ENCODE measurements at regions not wholly inside any gene's neighbourhood (a gene's known extent, or its start where the extent isn't known, plus 50 kb on each side); places are given as distances from the start of the nearest gene placed in this dataset.
"Not testable (repeated sequence)": the region's sequence is repeated elsewhere in the genome, so short reads cannot be mapped to it uniquely, and the experiment has no call there.

- no peak for DNase-seq
Measured at GRCh38 chr13:33340631-33341030, 55.1 kb upstream of the STARD13 start.

GRCh38 chr13:33341861-33342452 is 56.4 kb upstream of the STARD13 start:
- DNase-seq: no peak

GRCh38 chr13:33345842-33346241 is 60.3 kb upstream of the STARD13 start:
- DNase-seq: no peak

GRCh38 chr13:33347861-33348260 is 62.3 kb upstream of the STARD13 start:
- no peak for DNase-seq

GRCh38 chr13:33348366-33348765 is 62.8 kb upstream of the STARD13 start:
- no peak for DNase-seq

GRCh38 chr13:33349288-33349985 is 63.9 kb upstream of the STARD13 start:
- no peak for DNase-seq

- no peak for DNase-seq
Measured at GRCh38 chr13:33349986-33350826, 64.7 kb upstream of the STARD13 start.

- DNase-seq: no peak
Measured at GRCh38 chr13:33351319-33351718, 65.8 kb upstream of the STARD13 start.

GRCh38 chr13:33352041-33352440 is 66.5 kb upstream of the STARD13 start:
- DNase-seq: no peak

- no peak for DNase-seq
Measured at GRCh38 chr13:33352526-33352925, 67.0 kb upstream of the STARD13 start.

GRCh38 chr13:33353210-33353609 is 67.7 kb upstream of the STARD13 start:
- DNase-seq: peak; percentile 11

GRCh38 chr13:33353646-33354045 is 68.1 kb upstream of the STARD13 start:
- DNase-seq: no peak

- no peak for DNase-seq
Measured at GRCh38 chr13:33355201-33355895, 69.8 kb upstream of the STARD13 start.

- not testable (repeated sequence) for DNase-seq
Measured at GRCh38 chr13:33358076-33358475, 72.5 kb upstream of the STARD13 start.

- DNase-seq: peak; percentile 3
Measured at GRCh38 chr13:33362986-33363727, 77.6 kb upstream of the STARD13 start.

GRCh38 chr13:33364192-33364591 is 78.6 kb upstream of the STARD13 start:
- DNase-seq: no peak

- no peak for DNase-seq
Measured at GRCh38 chr13:33366469-33367062, 81.0 kb upstream of the STARD13 start.

- DNase-seq: no peak
Measured at GRCh38 chr13:33367171-33367895, 81.8 kb upstream of the STARD13 start.

GRCh38 chr13:33367926-33368325 is 82.4 kb upstream of the STARD13 start:
- DNase-seq: no peak

GRCh38 chr13:33369073-33369472 is 83.5 kb upstream of the STARD13 start:
- DNase-seq: no peak

- DNase-seq: no peak
Measured at GRCh38 chr13:33372251-33372919, 86.8 kb upstream of the STARD13 start.
